Fibroblast of lung (primary cell): ENCODE measurements at regions not wholly inside any gene's neighbourhood (a gene's known extent, or its start where the extent isn't known, plus 50 kb on each side); places are given as distances from the start of the nearest gene placed in this dataset.

Experiments
- CTCF ChIP-seq, 2 donors: IDR thresholded peaks in 1 of 2; conservative IDR thresholded peaks in 1 of 2; 1 replicate in 1 of 2; 2 replicates in 1 of 2; pipeline ENCODE4 v1.5.1; 2011 to 2012; ENCODE audit warnings: low read length in 2 of 2, control low read depth in 1 of 2, inconsistent platforms in 1 of 2, low read depth in 1 of 2, mild to moderate bottlenecking in 1 of 2
- EZH2 ChIP-seq: IDR thresholded peaks from 2 replicates; pipeline ENCODE4 v1.5.1; 2012; ENCODE audit warnings: low read length, control low read depth, mild to moderate bottlenecking; ENCODE audit errors: missing control alignments

GRCh38 chr13:73556128-73556527 is 497.3 kb downstream of the KLF5 start:
- no peak for TF ChIP-seq CTCF (conservative IDR thresholded peaks at IDR 0.05 in 1 of 2, IDR thresholded peaks at IDR 0.05 in 1 of 2; ENCODE audit: low read depth in 1 of 2, low read length in 2 of 2)
- TF ChIP-seq EZH2 = no peak
